ENCODE measurements at regions not wholly inside any gene's neighbourhood (a gene's known extent, or its start where the extent isn't known, plus 50 kb on each side); places are given as distances from the start of the nearest gene placed in this dataset.
A peak's percentile ranks its signal among the peaks of the same experiment; 100 is the strongest.
"Not testable (repeated sequence)": the region's sequence is repeated elsewhere in the genome, so short reads cannot be mapped to it uniquely, and the experiment has no call there.

DNA sequence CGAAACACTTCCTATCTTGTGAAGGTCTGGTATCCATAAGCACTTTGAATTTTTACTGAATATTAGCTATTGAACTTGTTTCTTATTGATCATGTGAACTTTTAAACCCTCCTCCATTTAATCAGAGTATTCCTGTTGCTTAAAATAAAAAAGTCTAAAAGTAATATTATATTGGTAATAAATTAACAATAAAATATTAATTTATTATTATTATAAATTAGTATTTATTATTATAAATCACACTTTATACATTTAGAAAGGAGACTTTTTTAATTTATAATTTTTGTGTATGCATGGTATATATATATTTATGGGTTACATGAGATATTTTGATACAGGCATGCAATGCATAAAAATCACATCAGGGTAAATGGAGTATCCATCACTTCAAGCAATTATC is 295.4 kb upstream of the NETO1 start:
- no peak for DNase-seq

DNA sequence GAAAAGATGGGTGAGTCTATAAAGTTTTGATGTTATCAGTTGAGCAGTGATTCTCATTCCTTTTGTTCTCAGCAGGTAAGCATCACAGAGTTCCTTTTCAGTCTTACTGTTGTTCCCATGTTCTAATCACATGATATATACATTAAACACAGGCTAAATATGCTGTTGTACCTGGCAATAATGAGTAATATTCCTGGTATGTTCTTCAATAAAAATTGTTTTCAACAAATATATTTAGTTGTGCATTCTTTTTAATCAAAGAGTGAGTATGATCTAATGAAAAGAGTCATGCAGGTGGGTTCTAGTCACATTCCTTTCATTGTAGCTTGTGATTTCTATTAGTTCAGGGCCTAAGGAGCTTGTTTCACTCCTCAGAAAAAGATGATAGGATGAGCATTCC is 288.3 kb upstream of the NETO1 start:
- no peak for DNase-seq

DNA sequence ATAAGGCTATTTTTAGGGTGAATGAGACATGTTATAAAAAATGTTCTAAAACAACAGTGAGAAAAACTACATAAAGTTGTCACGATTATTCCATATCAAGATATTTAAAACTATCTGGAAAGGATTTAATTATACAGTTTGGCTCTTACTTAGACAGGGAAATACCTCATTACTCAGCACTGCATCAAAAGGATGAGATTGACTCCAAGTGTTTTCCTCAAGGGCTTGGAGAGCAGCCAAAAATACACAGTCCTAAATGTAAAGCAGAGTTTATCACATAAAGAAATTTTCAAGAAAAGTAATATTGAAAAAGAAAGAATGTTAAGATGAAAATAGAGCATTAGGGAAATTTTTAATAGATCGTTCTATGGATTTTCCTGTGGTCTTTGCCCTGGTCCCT is 285.5 kb upstream of the NETO1 start:
- DNase-seq, result no peak

DNA sequence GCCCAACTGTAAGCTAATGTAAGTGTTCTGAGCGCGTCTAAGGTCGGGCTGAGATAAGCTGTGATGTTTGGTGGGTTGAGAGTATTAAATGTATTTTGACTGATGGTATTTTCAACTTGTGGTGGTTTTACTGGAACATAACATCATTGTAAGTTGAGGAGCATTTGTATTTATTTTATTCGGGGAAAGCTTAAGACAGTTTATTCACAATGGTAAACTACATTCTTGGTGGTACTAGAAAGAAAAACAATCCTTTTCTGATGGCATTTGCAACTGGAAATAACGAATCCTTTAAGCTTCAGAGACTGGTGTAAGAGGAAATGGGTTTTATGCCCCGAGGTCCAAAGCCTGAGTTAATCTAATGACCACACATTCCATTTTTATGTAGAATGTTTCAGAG is 283.3 kb upstream of the NETO1 start:
- DNase-seq, result no peak

DNA sequence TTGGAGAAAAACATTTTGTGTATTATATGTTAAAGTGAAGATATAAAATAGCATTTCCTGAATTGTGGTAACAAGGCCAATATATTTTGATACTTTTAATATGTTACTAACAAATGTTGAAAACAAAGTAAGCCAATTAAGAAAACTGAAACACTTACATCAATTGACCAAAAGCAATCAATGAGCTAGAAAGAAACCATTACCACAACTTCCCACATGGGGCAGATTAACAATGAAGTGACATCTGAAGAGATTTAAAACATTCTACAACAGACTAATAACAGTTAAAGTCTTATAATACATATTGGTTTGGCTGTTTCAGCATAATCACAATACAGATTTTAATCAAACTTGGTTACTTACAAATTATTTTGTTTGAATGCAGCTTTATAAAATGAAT is 282.4 kb upstream of the NETO1 start:
- no peak for DNase-seq

DNA sequence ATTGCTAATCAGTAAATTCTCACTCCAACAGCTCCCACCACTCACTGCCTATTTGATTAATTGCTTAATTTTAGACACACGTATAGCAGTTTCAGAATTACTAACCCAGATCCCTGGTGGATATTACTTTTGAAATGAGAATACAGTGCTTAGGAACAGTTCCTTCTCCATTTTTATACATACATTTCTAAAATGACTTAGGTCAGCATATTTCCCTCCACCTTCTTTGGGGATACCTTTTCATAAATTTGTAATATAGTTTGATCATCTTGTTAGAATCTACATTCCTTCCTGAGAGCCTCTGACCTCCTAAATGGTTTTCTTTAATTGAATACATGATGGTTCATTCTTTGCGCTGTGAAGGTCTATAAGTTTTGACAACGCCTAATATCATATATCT is 279.8 kb upstream of the NETO1 start:
- no peak for DNase-seq

DNA sequence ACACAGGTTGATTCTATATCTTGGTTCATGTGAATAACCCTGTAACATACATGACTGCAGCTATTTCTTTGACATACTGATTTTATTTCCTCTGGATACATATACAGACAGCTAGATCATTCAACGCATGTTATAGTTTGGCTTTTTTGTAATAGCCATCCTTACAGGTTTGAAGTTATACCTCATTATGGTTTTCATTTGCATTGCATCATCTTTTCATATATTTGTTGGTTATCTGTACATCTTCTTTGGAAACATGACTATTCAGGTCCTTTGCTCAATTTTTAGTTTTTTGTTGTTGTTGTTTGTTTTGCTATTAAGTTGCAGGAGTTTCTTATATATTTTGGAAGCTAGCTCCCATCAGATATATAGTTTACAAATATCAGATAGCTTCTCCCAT is 276.2 kb upstream of the NETO1 start:
- DNase-seq, result no peak

DNA sequence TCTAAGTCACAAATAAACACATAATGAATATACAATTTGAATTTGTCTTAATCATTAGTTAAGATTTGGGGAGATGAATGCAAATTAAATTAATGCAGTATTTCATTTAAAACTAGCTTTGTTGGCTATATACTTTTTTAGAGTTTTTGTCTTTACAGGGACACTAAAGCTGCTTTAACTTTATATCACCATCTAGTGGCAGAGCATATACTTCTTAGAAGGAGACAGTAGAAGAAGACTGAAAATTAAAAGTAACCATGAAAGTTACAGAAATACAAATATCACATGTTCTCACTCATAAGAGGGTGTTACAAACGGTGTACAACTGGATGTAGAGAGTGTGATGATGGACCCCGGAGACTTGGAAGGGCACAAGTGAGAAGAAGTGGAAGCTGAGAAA is 268.3 kb upstream of the NETO1 start:
- DNase-seq, result peak; percentile 27

DNA sequence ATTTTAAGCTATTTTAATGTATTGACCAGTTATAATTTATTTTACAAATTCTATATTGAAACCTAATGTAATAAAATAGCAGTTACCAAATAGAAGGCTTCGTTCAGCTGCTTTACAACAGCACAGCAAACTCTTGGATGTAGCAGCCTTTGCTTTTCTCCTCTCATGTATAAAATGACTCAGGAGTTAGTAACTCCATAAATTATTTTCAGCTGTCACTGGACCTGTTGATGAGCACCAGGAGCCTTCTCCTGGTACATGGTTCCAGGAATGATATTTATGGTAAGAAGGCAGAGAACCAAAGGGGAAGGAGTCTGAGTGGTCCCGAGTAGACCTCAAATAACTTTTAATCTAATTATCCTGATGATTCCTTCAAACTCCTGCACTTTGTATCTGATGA is 256.4 kb upstream of the NETO1 start:
- DNase-seq, result no peak

DNA sequence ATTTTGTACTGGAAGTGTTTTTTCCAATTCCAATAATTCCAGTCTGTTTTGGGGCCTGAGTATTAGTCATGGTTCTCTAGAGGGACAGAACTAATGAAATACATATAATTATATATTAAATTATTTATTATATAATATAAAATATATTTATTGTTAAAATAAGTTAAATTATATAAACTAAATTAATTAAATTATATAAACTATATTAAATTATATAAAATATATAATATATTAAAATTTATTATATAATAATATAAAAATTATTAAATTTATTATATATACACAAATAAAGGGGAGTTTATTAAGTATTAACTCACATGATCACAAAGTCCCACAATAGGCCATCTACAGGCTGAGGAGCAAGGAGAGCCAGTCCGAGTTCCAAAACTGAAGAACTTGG is 253.4 kb upstream of the NETO1 start:
- no peak for DNase-seq

DNA sequence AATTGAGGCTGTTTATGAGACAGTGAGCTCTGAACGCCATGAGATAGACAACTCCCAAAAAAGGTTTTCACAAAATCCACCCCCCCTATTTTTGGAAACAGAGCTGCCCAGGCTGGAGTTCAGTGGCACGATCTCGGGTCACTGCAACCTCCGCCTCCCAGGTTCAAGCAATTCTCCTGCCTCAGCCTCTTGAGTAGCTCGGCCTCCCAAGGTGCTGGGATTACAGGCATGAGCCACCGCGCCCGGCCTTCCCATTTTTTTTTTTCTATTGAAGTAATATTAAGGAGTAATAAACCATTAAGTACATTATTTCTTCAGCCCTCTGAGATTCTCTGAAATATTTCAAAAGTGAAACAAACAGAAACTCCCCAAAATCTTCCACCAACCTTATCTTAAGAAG is 252.8 kb upstream of the NETO1 start:
- no peak for DNase-seq

DNA sequence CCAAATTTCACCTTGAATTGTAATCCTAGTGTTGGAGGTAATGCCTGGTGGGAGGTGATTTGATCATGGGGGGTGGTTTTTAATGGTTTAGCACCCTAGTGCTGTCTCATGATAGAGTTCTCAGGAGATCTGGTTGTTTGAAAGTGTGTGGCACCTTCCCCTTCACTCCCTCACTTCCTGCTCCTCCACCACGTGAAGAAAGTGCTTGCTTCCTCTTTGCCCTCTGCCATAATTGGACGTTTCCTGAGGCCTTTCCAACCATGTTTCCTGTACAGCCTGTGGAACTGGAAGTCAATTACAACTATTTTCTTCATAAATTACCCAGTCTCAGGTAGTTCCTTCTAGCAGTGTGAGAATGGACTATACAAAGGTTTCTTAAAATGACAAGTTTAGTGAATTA is 251.8 kb upstream of the NETO1 start:
- no peak for DNase-seq

DNA sequence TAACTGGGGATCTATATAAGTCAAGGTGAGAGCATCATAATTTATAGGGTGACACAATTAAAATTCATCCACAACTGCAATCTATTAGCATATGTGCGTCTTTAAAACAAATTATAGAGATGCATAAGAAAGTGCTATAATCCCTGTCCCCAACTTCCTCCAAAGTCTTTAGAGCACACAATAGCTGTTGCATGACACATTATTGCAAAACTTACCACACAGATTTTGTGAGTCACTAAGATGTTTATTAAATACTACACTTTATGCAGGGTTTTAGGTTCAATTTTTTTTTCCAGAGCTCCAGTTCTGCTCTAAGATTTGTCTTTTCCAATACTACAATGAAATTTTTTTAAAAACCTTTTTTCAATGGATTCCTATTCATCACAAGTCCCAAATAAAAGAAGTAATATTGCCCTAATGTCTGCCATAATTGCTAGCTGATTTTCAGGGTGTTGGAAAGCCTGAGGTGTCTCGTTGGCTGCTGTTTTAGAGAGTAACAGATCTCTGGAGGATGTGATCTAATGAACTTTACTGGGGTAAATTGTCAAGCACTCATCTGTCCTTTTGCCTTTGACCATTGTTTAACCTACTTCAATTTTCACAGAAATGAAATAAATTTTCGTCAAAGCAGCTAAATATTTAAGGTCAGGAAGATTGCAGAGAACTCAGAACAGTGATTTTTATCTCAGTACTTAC is 250.5 kb upstream of the NETO1 start:
- no peak for DNase-seq

DNA sequence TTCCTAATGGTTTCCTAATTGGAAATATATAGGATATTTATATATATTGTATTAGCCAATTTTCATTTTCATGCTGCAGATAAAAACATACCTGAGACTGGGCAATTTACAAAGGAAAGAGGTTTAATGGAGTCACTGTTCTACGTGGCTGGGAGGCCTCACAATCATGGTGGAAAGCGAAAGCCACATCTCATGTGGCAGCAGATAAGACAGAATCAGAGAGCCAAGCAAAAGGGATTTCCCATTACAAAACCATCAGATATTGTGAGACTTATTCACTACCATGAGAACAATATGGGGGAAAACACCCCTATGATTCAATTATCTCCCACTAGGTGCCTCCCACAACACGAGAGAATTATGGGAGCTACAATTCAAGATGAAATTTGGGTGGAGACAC is 242.5 kb upstream of the NETO1 start:
- DNase-seq, result no peak

DNA sequence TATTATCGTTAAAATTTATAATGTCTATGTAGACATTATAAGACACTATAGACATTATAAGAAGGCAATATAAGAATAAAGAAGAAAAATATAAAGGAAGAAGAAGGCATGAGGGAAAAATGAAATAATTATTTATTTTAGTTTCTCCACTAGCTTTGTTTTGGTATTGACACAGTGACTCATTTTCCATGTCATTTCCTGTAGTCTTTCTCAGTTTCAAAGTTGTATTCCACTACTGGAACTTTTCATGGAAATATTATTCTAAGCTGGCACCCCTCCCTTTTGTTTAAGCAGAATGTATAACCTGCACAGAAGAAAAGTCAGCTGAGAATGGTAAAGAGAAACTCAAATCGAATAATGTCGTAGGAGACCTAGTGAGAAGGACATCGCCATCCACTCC is 234.2 kb upstream of the NETO1 start:
- DNase-seq, result no peak

DNA sequence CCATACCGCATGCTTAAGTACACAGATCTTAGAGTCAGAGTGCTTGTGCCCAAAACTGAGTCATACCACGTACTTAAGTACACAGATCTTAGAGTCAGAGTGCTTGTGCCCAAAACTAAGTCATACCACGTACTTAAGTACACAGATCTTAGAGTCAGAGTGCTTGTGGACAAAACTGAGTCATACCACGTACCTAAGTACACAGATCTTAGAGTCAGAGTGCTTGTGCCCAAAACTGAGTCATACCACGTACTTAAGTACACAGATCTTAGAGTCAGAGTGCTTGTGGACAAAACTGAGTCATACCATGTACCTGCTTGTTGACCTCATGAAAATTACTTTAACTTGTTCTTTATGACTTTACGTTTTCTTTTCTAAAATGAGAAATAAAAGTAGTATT is 233.7 kb upstream of the NETO1 start:
- not testable (repeated sequence) for DNase-seq

DNA sequence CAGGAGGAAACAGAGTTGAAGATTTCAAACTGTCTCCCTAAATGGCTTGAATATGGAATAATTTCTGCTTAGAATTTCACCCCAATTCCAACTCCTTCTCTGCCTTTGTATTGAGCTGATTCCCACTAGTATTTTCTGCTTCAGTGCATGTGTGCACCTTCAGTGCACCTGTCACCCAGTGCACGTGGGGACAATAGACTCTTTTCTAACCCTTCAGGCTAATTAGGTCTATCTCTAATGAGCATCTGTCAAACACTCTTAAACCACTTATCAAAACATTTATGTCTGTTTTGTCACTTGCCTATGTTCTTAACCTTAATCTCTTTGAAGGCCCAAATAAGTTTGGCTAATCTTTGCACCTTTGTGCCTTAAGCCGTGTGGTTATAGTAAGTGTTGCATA is 232.0 kb upstream of the NETO1 start:
- DNase-seq, result no peak

DNA sequence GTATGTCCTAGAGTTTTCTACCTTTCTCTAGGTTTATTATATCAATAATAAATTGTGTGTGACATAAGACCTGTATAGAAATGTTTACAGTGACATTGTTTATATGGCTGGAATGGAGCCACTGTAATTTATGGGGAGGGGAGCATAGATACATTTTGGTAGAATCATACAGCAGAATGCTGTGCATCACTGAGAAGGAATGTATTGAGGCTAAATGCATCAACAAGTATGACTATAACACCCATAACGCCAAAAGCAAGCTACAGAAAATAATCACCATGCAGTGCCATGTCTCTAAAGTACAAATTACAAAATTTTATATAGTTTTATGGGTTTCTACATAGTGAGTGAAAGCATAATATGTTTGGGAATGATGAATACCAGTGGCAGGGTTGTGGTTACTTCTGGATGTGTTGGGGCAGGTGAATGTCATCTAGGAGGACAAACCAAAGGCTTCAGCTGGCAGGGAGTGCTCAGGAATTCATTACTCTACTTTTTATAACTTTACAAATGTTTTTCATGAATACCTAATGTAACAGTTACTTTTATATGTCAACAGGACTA is 226.0 kb upstream of the NETO1 start:
- no peak for DNase-seq

DNA sequence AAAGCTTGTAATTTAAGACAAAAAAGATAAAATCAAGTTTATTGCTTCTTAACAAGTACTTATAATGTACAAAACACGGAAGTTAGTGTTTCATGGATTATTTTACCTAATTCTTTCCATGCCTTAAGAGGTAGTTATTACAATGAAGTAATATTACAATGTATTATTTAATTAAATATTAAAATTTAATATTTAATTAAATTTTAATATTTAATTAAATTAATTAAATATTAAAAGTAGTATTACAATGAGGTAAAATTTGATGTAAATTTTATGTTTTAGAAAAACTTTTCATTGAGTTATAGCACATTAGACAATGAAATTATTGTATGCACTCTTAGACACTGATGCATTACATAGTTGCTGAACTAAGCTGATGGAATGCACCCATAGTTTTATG is 220.7 kb upstream of the NETO1 start:
- no peak for DNase-seq

DNA sequence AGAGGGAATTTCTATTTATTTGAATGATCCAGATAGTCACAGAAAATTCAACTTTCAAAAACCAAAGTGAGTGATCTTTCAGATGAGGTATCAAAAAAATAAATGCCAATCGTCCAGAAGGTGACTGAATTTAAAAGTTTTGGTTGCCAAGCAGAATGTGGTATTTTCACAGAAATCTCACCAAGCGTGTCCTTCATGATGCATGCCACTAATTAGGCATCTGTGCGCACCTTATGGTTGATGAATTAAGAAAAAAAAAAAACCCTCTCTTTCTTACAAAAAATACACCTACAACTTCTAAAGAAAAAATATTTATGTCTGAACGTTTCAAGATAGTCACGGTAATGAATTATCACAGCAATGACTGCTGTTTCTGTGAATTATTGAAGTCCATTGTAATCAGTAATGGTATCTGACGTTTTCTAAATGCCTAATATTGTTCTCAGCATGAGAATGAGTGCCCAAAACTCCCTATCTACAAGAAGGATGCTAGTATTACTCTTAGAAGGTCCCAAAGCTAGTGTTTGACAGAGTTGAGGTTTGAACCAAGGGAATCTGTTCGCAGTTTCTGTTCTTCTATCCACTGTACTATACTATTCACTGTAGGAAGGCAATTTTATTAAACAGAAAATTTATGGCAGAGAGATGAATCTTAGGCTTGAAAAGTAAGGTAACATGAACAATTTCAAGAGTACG is 219.6 kb upstream of the NETO1 start:
- no peak for DNase-seq

DNA sequence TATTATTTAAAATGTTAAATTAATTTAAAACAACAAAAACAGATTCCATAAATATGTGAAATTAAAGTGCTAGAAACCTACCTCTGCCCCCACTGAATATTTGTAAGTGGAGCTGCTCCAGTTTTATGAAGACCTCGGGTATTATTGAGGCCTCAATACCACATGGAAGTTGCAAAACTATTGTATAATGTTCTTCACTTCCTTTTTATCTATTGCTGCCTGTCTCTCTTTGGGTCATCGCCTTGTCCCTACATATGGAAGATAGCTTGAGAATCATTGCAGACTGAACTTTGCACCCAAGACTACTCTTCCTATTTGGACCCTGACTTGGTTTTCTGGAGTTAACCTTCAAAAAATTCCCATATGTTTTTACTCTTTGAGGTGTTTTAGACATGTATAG is 212.1 kb upstream of the NETO1 start:
- no peak for DNase-seq

DNA sequence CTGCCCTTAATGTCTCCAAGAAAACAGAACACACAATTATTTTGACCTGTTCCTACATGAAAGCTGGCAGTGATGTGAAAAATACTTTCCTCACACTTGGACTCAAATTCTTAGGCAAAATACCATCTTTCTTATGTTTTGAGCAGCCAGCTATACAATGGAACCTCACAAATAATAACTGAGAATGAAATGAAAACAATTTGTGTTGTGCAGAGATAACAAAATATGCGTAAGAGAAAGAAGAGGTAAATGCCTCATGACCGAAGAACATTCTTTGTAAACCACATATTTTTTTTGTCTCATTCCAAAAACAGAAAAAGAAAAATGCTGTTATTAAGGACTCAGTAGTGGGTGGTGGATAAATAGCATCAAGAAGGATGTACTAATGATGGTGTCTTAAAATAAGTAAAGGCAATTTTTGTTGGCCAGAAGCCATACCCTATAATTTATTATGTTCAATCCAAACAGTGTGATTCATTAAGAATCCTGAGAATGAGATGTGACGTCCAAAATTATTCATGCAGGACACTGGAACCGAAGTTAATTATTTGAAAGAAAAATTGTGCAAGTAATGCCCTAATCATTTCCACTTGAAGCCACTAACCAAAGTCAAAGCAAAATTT is 193.0 kb upstream of the NETO1 start:
- DNase-seq, result peak; percentile 30

DNA sequence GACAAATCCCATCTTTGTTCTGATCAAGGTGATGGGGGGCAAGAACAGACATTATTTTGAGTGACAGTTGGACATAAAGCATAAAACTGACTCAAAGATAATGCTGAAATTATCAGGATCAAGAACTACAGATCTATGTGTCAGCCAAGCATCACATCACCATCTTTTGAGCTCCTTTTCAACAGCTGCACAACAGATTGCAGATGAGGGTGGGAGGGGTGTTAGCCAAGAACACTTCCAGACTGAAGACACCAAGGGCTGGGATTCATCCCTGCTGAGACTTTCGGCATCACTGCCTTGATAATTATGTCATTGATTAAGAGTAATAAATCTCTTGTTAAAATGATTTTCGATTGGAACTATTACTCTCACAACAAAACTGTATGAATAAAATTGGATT is 191.5 kb upstream of the NETO1 start:
- DNase-seq, result no peak

DNA sequence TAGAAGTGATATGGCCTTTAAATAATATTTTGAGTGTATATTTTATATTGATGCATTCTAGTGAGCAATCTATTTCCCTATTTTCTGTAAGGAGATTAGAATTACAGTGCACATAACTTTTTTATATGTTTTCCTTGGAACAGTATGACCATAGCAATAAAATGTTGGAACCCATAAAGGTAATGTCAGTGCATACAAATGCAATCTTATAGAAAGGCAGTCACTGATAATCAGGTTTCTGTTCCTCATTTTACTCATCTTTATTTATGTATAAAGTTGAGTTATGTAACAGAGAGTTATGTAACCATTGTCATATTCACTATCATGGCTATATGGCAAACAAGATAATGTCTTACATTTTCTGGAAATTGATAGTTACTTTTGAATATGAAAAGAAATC is 179.9 kb upstream of the NETO1 start:
- no peak for DNase-seq
